ENCODE measurements at regions not wholly inside any gene's neighbourhood (a gene's known extent, or its start where the extent isn't known, plus 50 kb on each side); places are given as distances from the start of the nearest gene placed in this dataset.
"Not testable (repeated sequence)": the region's sequence is repeated elsewhere in the genome, so short reads cannot be mapped to it uniquely, and the experiment has no call there.

- Histone ChIP-seq H3K36me3 (ENCODE audit: control insufficient read depth in 3 of 3, insufficient read depth in 3 of 3, low read length in 3 of 3) (no peaks in the 10 kb centered on the region), H3K9ac (ENCODE audit: low read depth in 1 of 3, low read length in 3 of 3) (no peak overlapping the region), H3K4me1 (ENCODE audit: control insufficient read depth in 3 of 3, insufficient read depth in 3 of 3, low read length in 3 of 3) (no peaks in the 10 kb centered on the region), H3K4me3 (ENCODE audit: low read length in 3 of 3) (no peak overlapping the region), H3K27me3 (ENCODE audit: control insufficient read depth in 3 of 3, insufficient read depth in 3 of 3, low read length in 3 of 3) (no peaks in the 10 kb centered on the region), H3K9me3 (ENCODE audit: control insufficient read depth in 3 of 3, low read length in 3 of 3) (no peaks in the 10 kb centered on the region), H3K27ac (ENCODE audit: low read depth, low read length) (no peak overlapping the region)
Observed at GRCh38 chr3:16707260-16707659, 102.0 kb upstream of the DAZL start.

- Histone ChIP-seq H3K27me3 (ENCODE audit: control insufficient read depth in 3 of 3, insufficient read depth in 3 of 3, low read length in 3 of 3) (no peaks in the 10 kb centered on the region), H3K27ac (ENCODE audit: low read depth, low read length) (no peak overlapping the region), H3K9me3 (ENCODE audit: control insufficient read depth in 3 of 3, low read length in 3 of 3) (no peaks in the 10 kb centered on the region), H3K9ac (ENCODE audit: low read depth in 1 of 3, low read length in 3 of 3) (no peak overlapping the region), H3K4me1 (ENCODE audit: control insufficient read depth in 3 of 3, insufficient read depth in 3 of 3, low read length in 3 of 3) (no peaks in the 10 kb centered on the region), H3K4me3 (ENCODE audit: low read length in 3 of 3) (no peak overlapping the region), H3K36me3 (ENCODE audit: control insufficient read depth in 3 of 3, insufficient read depth in 3 of 3, low read length in 3 of 3) (no peaks in the 10 kb centered on the region)
Observed at GRCh38 chr3:16708285-16708684, 103.1 kb upstream of the DAZL start.

GRCh38 chr3:16711691-16712090, 106.5 kb upstream of the DAZL start:
- H3K9me3 ChIP-seq (ENCODE audit: control insufficient read depth in 3 of 3, low read length in 3 of 3); H3K9ac ChIP-seq (ENCODE audit: low read depth in 1 of 3, low read length in 3 of 3); H3K4me1 ChIP-seq (ENCODE audit: control insufficient read depth in 3 of 3, insufficient read depth in 3 of 3, low read length in 3 of 3); H3K27me3 ChIP-seq (ENCODE audit: control insufficient read depth in 3 of 3, insufficient read depth in 3 of 3, low read length in 3 of 3); H3K27ac ChIP-seq (ENCODE audit: low read depth, low read length); H3K36me3 ChIP-seq (ENCODE audit: control insufficient read depth in 3 of 3, insufficient read depth in 3 of 3, low read length in 3 of 3); H3K4me3 ChIP-seq (ENCODE audit: low read length in 3 of 3): not testable (repeated sequence)

- Histone ChIP-seq H3K4me1 (ENCODE audit: control insufficient read depth in 3 of 3, insufficient read depth in 3 of 3, low read length in 3 of 3) (no peaks in the 10 kb centered on the region), H3K27ac (ENCODE audit: low read depth, low read length) (no peak overlapping the region), H3K9me3 (ENCODE audit: control insufficient read depth in 3 of 3, low read length in 3 of 3) (no peaks in the 10 kb centered on the region), H3K27me3 (ENCODE audit: control insufficient read depth in 3 of 3, insufficient read depth in 3 of 3, low read length in 3 of 3) (no peaks in the 10 kb centered on the region), H3K36me3 (ENCODE audit: control insufficient read depth in 3 of 3, insufficient read depth in 3 of 3, low read length in 3 of 3) (no peaks in the 10 kb centered on the region), H3K9ac (ENCODE audit: low read depth in 1 of 3, low read length in 3 of 3) (no peak overlapping the region), H3K4me3 (ENCODE audit: low read length in 3 of 3) (no peak overlapping the region)
Observed at GRCh38 chr3:16715281-16715680, 110.1 kb upstream of the DAZL start.

- H3K27ac ChIP-seq (ENCODE audit: low read depth, low read length): no peak overlapping the region
- H3K9me3 ChIP-seq (ENCODE audit: control insufficient read depth in 3 of 3, low read length in 3 of 3): no peaks in the 10 kb centered on the region
- no peak overlapping the region for H3K9ac ChIP-seq (ENCODE audit: low read depth in 1 of 3, low read length in 3 of 3)
- no peak overlapping the region for H3K4me3 ChIP-seq (ENCODE audit: low read length in 3 of 3)
- no peaks in the 10 kb centered on the region for H3K36me3 ChIP-seq (ENCODE audit: control insufficient read depth in 3 of 3, insufficient read depth in 3 of 3, low read length in 3 of 3)
- H3K27me3 ChIP-seq (ENCODE audit: control insufficient read depth in 3 of 3, insufficient read depth in 3 of 3, low read length in 3 of 3): no peaks in the 10 kb centered on the region
- no peaks in the 10 kb centered on the region for H3K4me1 ChIP-seq (ENCODE audit: control insufficient read depth in 3 of 3, insufficient read depth in 3 of 3, low read length in 3 of 3)
Observed at GRCh38 chr3:16719426-16719825, 114.2 kb upstream of the DAZL start.

GRCh38 chr3:16720367-16720940, 115.2 kb upstream of the DAZL start:
- Histone ChIP-seq H3K4me1 (ENCODE audit: control insufficient read depth in 3 of 3, insufficient read depth in 3 of 3, low read length in 3 of 3) (peaks cover 0 to 5% (median 0%) of the 10 kb centered on the region in 3 donors), H3K27me3 (ENCODE audit: control insufficient read depth in 3 of 3, insufficient read depth in 3 of 3, low read length in 3 of 3) (no peaks in the 10 kb centered on the region), H3K9ac (ENCODE audit: low read depth in 1 of 3, low read length in 3 of 3) (no peak overlapping the region), H3K4me3 (ENCODE audit: low read length in 3 of 3) (no peak overlapping the region), H3K27ac (ENCODE audit: low read depth, low read length) (no peak overlapping the region), H3K36me3 (ENCODE audit: control insufficient read depth in 3 of 3, insufficient read depth in 3 of 3, low read length in 3 of 3) (no peaks in the 10 kb centered on the region), H3K9me3 (ENCODE audit: control insufficient read depth in 3 of 3, low read length in 3 of 3) (no peaks in the 10 kb centered on the region)

GRCh38 chr3:16721494-16721893, 116.3 kb upstream of the DAZL start:
- no peaks in the 10 kb centered on the region for H3K27me3 ChIP-seq (ENCODE audit: control insufficient read depth in 3 of 3, insufficient read depth in 3 of 3, low read length in 3 of 3)

GRCh38 chr3:16723978-16724377, 118.8 kb upstream of the DAZL start:
- Histone ChIP-seq H3K36me3 (ENCODE audit: control insufficient read depth in 3 of 3, insufficient read depth in 3 of 3, low read length in 3 of 3) (no peaks in the 10 kb centered on the region), H3K4me3 (ENCODE audit: low read length in 3 of 3) (no peak overlapping the region), H3K27ac (ENCODE audit: low read depth, low read length) (no peak overlapping the region), H3K9ac (ENCODE audit: low read depth in 1 of 3, low read length in 3 of 3) (no peak overlapping the region), H3K27me3 (ENCODE audit: control insufficient read depth in 3 of 3, insufficient read depth in 3 of 3, low read length in 3 of 3) (no peaks in the 10 kb centered on the region), H3K4me1 (ENCODE audit: control insufficient read depth in 3 of 3, insufficient read depth in 3 of 3, low read length in 3 of 3) (peaks cover 0 to 5% (median 0%) of the 10 kb centered on the region in 3 donors), H3K9me3 (ENCODE audit: control insufficient read depth in 3 of 3, low read length in 3 of 3) (peaks cover 0 to 4% (median 0%) of the 10 kb centered on the region in 3 donors)

More at GRCh38 chr3:16721494-16721893, 116.3 kb upstream of the DAZL start:
- H3K4me1 ChIP-seq (ENCODE audit: control insufficient read depth in 3 of 3, insufficient read depth in 3 of 3, low read length in 3 of 3): peaks cover 0 to 5% (median 0%) of the 10 kb centered on the region in 3 donors
- no peak overlapping the region for H3K9ac ChIP-seq (ENCODE audit: low read depth in 1 of 3, low read length in 3 of 3)
- peaks cover 0 to 4% (median 0%) of the 10 kb centered on the region in 3 donors for H3K9me3 ChIP-seq (ENCODE audit: control insufficient read depth in 3 of 3, low read length in 3 of 3)
- no peak overlapping the region for H3K4me3 ChIP-seq (ENCODE audit: low read length in 3 of 3)
- H3K27ac ChIP-seq (ENCODE audit: low read depth, low read length): no peak overlapping the region
- H3K36me3 ChIP-seq (ENCODE audit: control insufficient read depth in 3 of 3, insufficient read depth in 3 of 3, low read length in 3 of 3): no peaks in the 10 kb centered on the region

- no peaks in the 10 kb centered on the region for H3K27me3 ChIP-seq (ENCODE audit: control insufficient read depth in 3 of 3, insufficient read depth in 3 of 3, low read length in 3 of 3)
- H3K9me3 ChIP-seq (ENCODE audit: control insufficient read depth in 3 of 3, low read length in 3 of 3): peaks cover 0 to 4% (median 0%) of the 10 kb centered on the region in 3 donors
- H3K27ac ChIP-seq (ENCODE audit: low read depth, low read length): no peak overlapping the region
- H3K9ac ChIP-seq (ENCODE audit: low read depth in 1 of 3, low read length in 3 of 3): no peak overlapping the region
- H3K4me1 ChIP-seq (ENCODE audit: control insufficient read depth in 3 of 3, insufficient read depth in 3 of 3, low read length in 3 of 3): peaks cover 0 to 5% (median 0%) of the 10 kb centered on the region in 3 donors
- no peak overlapping the region for H3K4me3 ChIP-seq (ENCODE audit: low read length in 3 of 3)
- no peaks in the 10 kb centered on the region for H3K36me3 ChIP-seq (ENCODE audit: control insufficient read depth in 3 of 3, insufficient read depth in 3 of 3, low read length in 3 of 3)
Observed at GRCh38 chr3:16724487-16724886, 119.3 kb upstream of the DAZL start.

GRCh38 chr3:16725972-16726371, 120.7 kb upstream of the DAZL start:
- Histone ChIP-seq H3K9ac (ENCODE audit: low read depth in 1 of 3, low read length in 3 of 3) (no peak overlapping the region), H3K4me1 (ENCODE audit: control insufficient read depth in 3 of 3, insufficient read depth in 3 of 3, low read length in 3 of 3) (peaks cover 0 to 5% (median 0%) of the 10 kb centered on the region in 3 donors), H3K27ac (ENCODE audit: low read depth, low read length) (no peak overlapping the region), H3K4me3 (ENCODE audit: low read length in 3 of 3) (no peak overlapping the region), H3K9me3 (ENCODE audit: control insufficient read depth in 3 of 3, low read length in 3 of 3) (peaks cover 0 to 4% (median 0%) of the 10 kb centered on the region in 3 donors), H3K36me3 (ENCODE audit: control insufficient read depth in 3 of 3, insufficient read depth in 3 of 3, low read length in 3 of 3) (no peaks in the 10 kb centered on the region), H3K27me3 (ENCODE audit: control insufficient read depth in 3 of 3, insufficient read depth in 3 of 3, low read length in 3 of 3) (no peaks in the 10 kb centered on the region)
